Heart right ventricle (tissue), 16 donors: ENCODE measurements at regions not wholly inside any gene's neighbourhood (a gene's known extent, or its start where the extent isn't known, plus 50 kb on each side); places are given as distances from the start of the nearest gene placed in this dataset.

Experiments
- ATAC-seq, 8 donors: fragments of 200-7000 bp; cut with Tn5 transposase; one replicate each; pipeline ENCODE4 v1.9.1; 2020; ENCODE audit warnings: mild to moderate bottlenecking in 8 of 8, moderate library complexity in 8 of 8, moderate number of reproducible peaks in 1 of 8
- DNase-seq, 2 donors: peaks; one replicate each; pipeline ENCODE4 v3.0.0-alpha.2; 2020
- H3K27ac ChIP-seq, 10 donors: fragments of 200-600 bp; sonication (generic) in 2 of 10; one replicate each; pipeline versions ENCODE4 v1.5.0 to v1.8.0; 2020 to 2022; ENCODE audit warnings: mild to moderate bottlenecking in 3 of 10
- H3K27me3 ChIP-seq, 7 donors: fragments of 200-600 bp; one replicate each; pipeline ENCODE4 v1.8.0; 2021 to 2022; ENCODE audit warnings: mild to moderate bottlenecking in 2 of 7
- H3K36me3 ChIP-seq, 9 donors: fragments of 200-600 bp; sonication (generic) in 1 of 9; one replicate each; pipeline versions ENCODE4 v1.5.0 to v1.8.0; 2020 to 2022; ENCODE audit warnings: mild to moderate bottlenecking in 2 of 9
- H3K4me1 ChIP-seq, 9 donors: fragments of 200-600 bp; sonication (generic) in 1 of 9; one replicate each; pipeline versions ENCODE4 v1.5.0 to v1.8.0; 2020 to 2022; ENCODE audit warnings: mild to moderate bottlenecking in 4 of 9
- H3K4me3 ChIP-seq, 10 donors: fragments of 200-600 bp; sonication (generic) in 2 of 10; one replicate each; pipeline versions ENCODE4 v1.5.0 to v1.8.0; 2020 to 2022; ENCODE audit warnings: mild to moderate bottlenecking in 7 of 10, moderate library complexity in 2 of 10
- H3K9me3 ChIP-seq, 11 donors: fragments of 200-600 bp in 10 of 11; sonication (generic) in 2 of 11; one replicate each; pipeline versions ENCODE4 v1.5.0 to v1.8.0; 2013 to 2022; ENCODE audit warnings: mild to moderate bottlenecking in 2 of 11, control low read depth in 1 of 11, moderate library complexity in 1 of 11
- CTCF ChIP-seq, 9 donors: fragments of 200-600 bp; sonication (generic) in 2 of 9; IDR thresholded peaks; one replicate each; pipeline versions ENCODE4 v1.5.0 to v1.8.0; 2021 to 2022; ENCODE audit warnings: antibody characterized with exemption in 9 of 9, mild to moderate bottlenecking in 5 of 9, moderate library complexity in 1 of 9
- WGBS, 2 donors: extraction: QIAGEN DNeasy Blood & Tissue Kit; methylation state at CpG; one replicate each; pipeline ENCODE4 v1.1.7; 2013; ENCODE audit warnings: inconsistent platforms in 1 of 2; 5-methylcytosine and 5-hydroxymethylcytosine counted together
- intact Hi-C, 10 donors: fragments of 100-400 bp; cut with DNase I; formaldehyde crosslinking; loops; one replicate each; pipeline versions ENCODE4 v1.11.1 to v1.14.2; 2022
- donor health status: Arrhythmogenic right ventricular cardiomyopathy.
- donor health status: ischemic (EF 13 %, LVEDD 7.1; RV severe dilation, severe dysfunction).
- donor health status: healthy with polysubstance abuse.
- donor health status: DM: no; HTN: yes; CAD: no.
- donor health status: DM: no; HTN: no; CAD: no.
- donor health status: ischemic (EF 25% LVEDD 6.9; RV normal size, moderate dysfunction).
- donor health status: ischemic (EF 25% LVEDD 5.7; RV mildly dilated, moderate dysfunction).
- donor health status: healthy.
- donor health status: DM: yes; HTN: yes; CAD: no.
- donor health status: Ischemic cardiomyopathy.
- donor health status: ischemic (EF 35%, LVEDD 5.7; RV mildly dilated, moderate dysfunction).
- donor health status: nonischemic (EF 11% LVEDD 7.7; RV severe dilation, severe dysfunction).
- donor health status: DM: yes; HTN: yes; CAD: no.
- donor health status: PGD.
- donor health status: ischemic (EF 29% LVEDD 5.4; RV normal size, mild dysfunction).
- donor health status: nonischemic (EF 23%, LVEDD 6.1; RV moderate dilation, normal function).

DNA sequence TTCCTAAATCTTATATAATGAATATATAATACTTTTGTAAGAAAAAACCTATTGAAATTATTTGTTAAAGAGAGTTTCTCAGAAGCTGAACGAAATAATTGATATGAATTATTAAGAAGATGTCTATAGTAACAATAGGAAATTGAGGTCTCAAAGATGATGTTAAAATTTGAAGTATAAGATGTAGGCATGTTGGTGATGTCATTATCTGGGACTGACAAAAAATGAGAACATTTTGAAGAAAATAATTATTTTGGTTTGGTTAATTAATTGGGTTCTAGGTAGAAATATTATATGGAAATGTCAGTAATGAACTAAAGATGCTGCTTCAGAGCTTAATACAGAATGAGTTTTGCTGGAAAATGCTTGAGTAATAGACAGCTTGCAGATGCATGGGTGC lies 501.4 kb upstream of the ST8SIA4 start:
- Histone ChIP-seq H3K36me3 (no peaks in the 10 kb centered on the region), H3K4me1 (no peaks in the 10 kb centered on the region), H3K4me3 (no peak overlapping the region), H3K27me3 (no peaks in the 10 kb centered on the region), H3K9me3 (peaks cover 0 to 9% (median 0%) of the 10 kb centered on the region in 11 donors), H3K27ac (no peak overlapping the region)
- 69 to 72% methylated on average over 1 of the region's 1 CpG for WGBS, 2 donors
- no peak for TF ChIP-seq CTCF (IDR thresholded peaks at IDR 0.05)
- ATAC-seq = no peak
- intact Hi-C loops = no loop called here
- DNase-seq = no peak

- Histone ChIP-seq H3K9me3 (no peaks in the 10 kb centered on the region), H3K36me3 (no peaks in the 10 kb centered on the region), H3K27me3 (no peaks in the 10 kb centered on the region), H3K27ac (no peak overlapping the region), H3K4me3 (no peak overlapping the region), H3K4me1 (no peaks in the 10 kb centered on the region)
- no peak for ATAC-seq
- intact Hi-C loops = loop anchor here in 2 of 10 donors (5.0 to 10.0 kb wide), 3 partner anchors 769 to 967 kb away; no protein-coding TSS in a partner anchor
- no peak for TF ChIP-seq CTCF (IDR thresholded peaks at IDR 0.05)
- no peak for DNase-seq
- 64 to 66% methylated on average over 5 of the region's 5 CpGs for WGBS, 2 donors
Observed at GRCh38 chr5:101393795-101394450, 490.8 kb upstream of the ST8SIA4 start.

DNA sequence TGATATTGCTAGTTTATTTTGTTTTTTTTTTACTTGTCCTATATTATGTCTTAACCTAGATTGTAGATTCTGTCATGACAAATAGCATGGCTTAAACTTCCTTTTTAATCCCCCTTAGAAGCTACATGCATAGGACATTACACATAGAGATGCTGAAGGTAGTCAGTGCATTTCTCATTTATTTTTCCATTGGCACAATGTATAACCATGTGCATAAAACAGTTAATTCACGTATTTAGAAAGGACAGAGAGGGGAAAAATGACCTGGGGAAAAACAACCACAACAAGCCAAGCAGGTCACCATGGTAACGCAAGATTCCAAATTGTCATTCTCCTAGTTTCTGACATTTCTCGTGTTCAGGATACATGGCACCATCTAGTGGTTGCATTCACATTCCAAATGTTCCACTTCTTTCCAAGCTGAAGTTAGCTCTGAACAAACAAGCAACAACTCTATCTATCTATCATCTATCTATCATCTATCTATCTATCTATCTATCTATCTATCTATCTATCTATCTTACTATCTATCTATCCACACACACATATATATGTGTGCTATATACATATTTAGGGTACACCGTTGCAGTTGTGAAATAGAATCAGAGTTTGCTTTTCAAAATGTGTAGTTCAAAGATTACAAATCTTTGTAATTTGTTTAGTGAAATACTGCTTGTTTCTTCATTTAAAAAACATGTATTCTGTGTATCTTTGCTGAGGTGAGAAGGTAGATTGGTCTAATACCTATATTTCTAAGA lies 487.2 kb upstream of the ST8SIA4 start:
- intact Hi-C loops = loop anchor here in 3 of 10 donors (1.0 to 10.0 kb wide), 4 partner anchors 766 to 963 kb away; no protein-coding TSS in a partner anchor

DNA sequence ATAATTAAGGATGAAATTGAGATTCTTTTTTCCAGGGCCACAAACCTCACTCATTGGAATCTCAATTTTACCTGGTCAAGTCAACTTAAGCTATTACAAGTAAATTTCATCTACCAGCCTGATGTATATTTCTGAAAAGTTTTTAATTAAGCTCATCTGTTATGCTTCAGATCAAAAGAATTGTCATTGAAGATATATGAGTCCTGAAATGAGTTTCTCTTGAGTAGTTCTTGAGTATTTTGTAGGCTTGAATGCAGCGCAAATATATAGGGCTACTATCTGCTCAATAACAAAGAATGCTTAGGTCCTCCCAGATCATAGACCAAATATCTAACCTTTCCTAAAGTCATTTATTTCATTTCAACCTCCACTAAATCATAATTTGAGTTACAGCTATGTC lies 482.2 kb upstream of the ST8SIA4 start:
- intact Hi-C loops = no loop called here
- Histone ChIP-seq H3K36me3 (no peaks in the 10 kb centered on the region), H3K27ac (no peak overlapping the region), H3K9me3 (no peaks in the 10 kb centered on the region), H3K27me3 (no peaks in the 10 kb centered on the region), H3K4me3 (no peak overlapping the region), H3K4me1 (no peaks in the 10 kb centered on the region)
- DNase-seq (no peak), ATAC-seq (no peak)
- 97 to 100% methylated on average over 1 of the region's 1 CpG for WGBS, 2 donors
- TF ChIP-seq CTCF (IDR thresholded peaks at IDR 0.05) = no peak

More for the DNA sequence above, 487.2 kb upstream of the ST8SIA4 start:
- TF ChIP-seq CTCF (IDR thresholded peaks at IDR 0.05) = peak in 8 of 9 donors; percentile 21 to 73 (median 58)
- H3K27ac ChIP-seq = no peak overlapping the region
- H3K9me3 ChIP-seq = no peaks in the 10 kb centered on the region
- H3K27me3 ChIP-seq = no peaks in the 10 kb centered on the region
- no peaks in the 10 kb centered on the region for H3K36me3 ChIP-seq
- no peaks in the 10 kb centered on the region for H3K4me1 ChIP-seq
- WGBS, 2 donors = 13 to 18% methylated on average over 4 of the region's 4 CpGs
- DNase-seq = peak in 1 of 2 donors; percentile 13
- ATAC-seq = no peak
- H3K4me3 ChIP-seq = no peak overlapping the region
